ENCODE measurements at regions not wholly inside any gene's neighbourhood (a gene's known extent, or its start where the extent isn't known, plus 50 kb on each side); places are given as distances from the start of the nearest gene placed in this dataset.

GRCh38 chr18:53752781-53753367 is 471.6 kb downstream of the MBD2 start:
- dilution Hi-C loops (cut with HindIII; ENCODE audit: low sequenced_read_pairs, unreplicated experiment) (no loop called here), in situ Hi-C loops (cut with MboI; ENCODE audit: low sequenced_read_pairs) (no loop called here), intact Hi-C loops (cut with micrococcal nuclease) (no loop called here)
- no peak overlapping the region for H3K4me3 ChIP-seq (ENCODE audit: insufficient read depth, low read depth, low read length)
- H3K14ac ChIP-seq (replicated peaks; ENCODE audit: low read depth, low read length): no peak overlapping the region
- H3K79me1 ChIP-seq (ENCODE audit: low read depth in 1 of 2, low read length in 2 of 2): no peaks in the 10 kb centered on the region
- POLR2A ChIA-PET (ENCODE audit: unreplicated experiment): no interaction called here
- no peak overlapping the region for H3K56ac ChIP-seq (ENCODE audit: extremely low read depth, insufficient read depth, low read length)
- no peak overlapping the region for H2BK120ac ChIP-seq (ENCODE audit: low read depth, low read length)
- H2AK9ac ChIP-seq (replicated peaks; ENCODE audit: low read depth, low read length, poor library complexity): no peak overlapping the region
- no peak overlapping the region for H4K91ac ChIP-seq (ENCODE audit: insufficient read depth, low read depth, low read length)
- H4K8ac ChIP-seq (ENCODE audit: low read depth in 2 of 2, low read length in 2 of 2): no peak overlapping the region
- H3K27ac ChIP-seq (ENCODE audit: insufficient read depth, low read length): no peak overlapping the region
- H3K18ac ChIP-seq (ENCODE audit: low read depth, low read length): no peak overlapping the region
- H3K27me3 ChIP-seq (ENCODE audit: control insufficient read depth, insufficient read depth, low read length): no peaks in the 10 kb centered on the region
- H3K9me1 ChIP-seq (ENCODE audit: insufficient read depth, low read length): no peaks in the 10 kb centered on the region
- H3K36me3 ChIP-seq (ENCODE audit: control insufficient read depth, insufficient read depth, low read length): no peaks in the 10 kb centered on the region
- H3K23ac ChIP-seq (ENCODE audit: low read depth, low read length): no peak overlapping the region
- WGBS, 2 experiments (ENCODE audit: extremely low coverage in 2 of 2, insufficient read length in 1 of 2): 0% methylated on average over 1 of the region's 5 CpGs; no CpG with 5 or more reads in 1 of the 2 experiments
- no peak overlapping the region for H4K5ac ChIP-seq (ENCODE audit: low read depth, low read length)
- H4K20me1 ChIP-seq (ENCODE audit: insufficient read depth, low read length): no peaks in the 10 kb centered on the region
- no peak overlapping the region for H3K9ac ChIP-seq (ENCODE audit: low read depth, low read length)
- H2BK20ac ChIP-seq (ENCODE audit: low read depth, low read length): no peak overlapping the region
- H2BK5ac ChIP-seq (ENCODE audit: low read depth, low read length, poor library complexity, severe bottlenecking): no peak overlapping the region
- CTCF ChIA-PET: no interaction called here
- no peak overlapping the region for H2AK5ac ChIP-seq (ENCODE audit: low read depth, low read length)
- BruUV-seq (replicated peaks): no TSS peak
- no peak for DNase-seq
- ATAC-seq (ENCODE audit: low read depth): no peak
- no peak overlapping the region for H2AFZ ChIP-seq (replicated peaks; ENCODE audit: low read length, poor library complexity)
- no peaks in the 10 kb centered on the region for H3K4me1 ChIP-seq (ENCODE audit: control insufficient read depth, insufficient read depth, low read length)
- H3K4me2 ChIP-seq (ENCODE audit: low read depth, low read length): no peak overlapping the region
- no peak overlapping the region for H3K4ac ChIP-seq (ENCODE audit: low read depth, low read length)
- H3K9me3 ChIP-seq (ENCODE audit: control insufficient read depth, insufficient read depth, low read length): peaks cover 14% of the 10 kb centered on the region
- TF ChIP-seq CEBPB (IDR thresholded peaks at IDR 0.05; ENCODE audit: low read depth, low read length) (no peak), CTCF (conservative IDR thresholded peaks at IDR 0.05; ENCODE audit: low read depth, low read length) (no peak), NFE2L2 (IDR thresholded peaks at IDR 0.05; ENCODE audit: low read depth, low read length) (no peak), USF2 (IDR thresholded peaks at IDR 0.05; ENCODE audit: low read depth, low read length) (no peak), SMC3 (IDR thresholded peaks at IDR 0.05; ENCODE audit: low read depth, low read length) (no peak), RAD21 (IDR thresholded peaks at IDR 0.05; ENCODE audit: low read length) (no peak), POLR2A (IDR thresholded peaks at IDR 0.05; ENCODE audit: low read depth, low read length) (no peak), ELK1 (IDR thresholded peaks at IDR 0.05; ENCODE audit: borderline replicate concordance, low read depth, low read length) (no peak), MAZ (IDR thresholded peaks at IDR 0.05; ENCODE audit: borderline replicate concordance, low read depth, low read length) (no peak), RFX5 (IDR thresholded peaks at IDR 0.05; ENCODE audit: low read depth, low read length) (no peak), RCOR1 (IDR thresholded peaks at IDR 0.05; ENCODE audit: insufficient replicate concordance, low read length) (no peak), CHD1 (IDR thresholded peaks at IDR 0.05; ENCODE audit: low read depth, low read length) (no peak), MXI1 (IDR thresholded peaks at IDR 0.05; ENCODE audit: borderline replicate concordance, low read depth, low read length) (no peak), MAFK (IDR thresholded peaks at IDR 0.05; ENCODE audit: low read depth, low read length) (no peak), FOS (IDR thresholded peaks at IDR 0.05; ENCODE audit: low read depth, low read length) (no peak), BHLHE40 (IDR thresholded peaks at IDR 0.05; ENCODE audit: low read depth, low read length) (no peak)
- no peak overlapping the region for H2BK15ac ChIP-seq (ENCODE audit: low read depth, low read length)

Measured in IMR-90 (cell line).